WTC11 (cell line): ENCODE measurements at regions not wholly inside any gene's neighbourhood (a gene's known extent, or its start where the extent isn't known, plus 50 kb on each side); places are given as distances from the start of the nearest gene placed in this dataset.

Experiments
- ATAC-seq: fragments of 200-7000 bp; cut with Tn5 transposase; 2 replicates; pipeline ENCODE4 v1.10.0; 2021; ENCODE audit warnings: mild to moderate bottlenecking, moderate library complexity
- CTCF ChIA-PET: fragments of 300-600 bp; sonication (Branson Sonifier 250); formaldehyde crosslinking; loops from one replicate; lab custom pipeline; 2021; ENCODE audit warnings: antibody characterized with exemption; lab: Charles Lee
- POLR2A ChIA-PET: fragments of 350-600 bp; sonication (Branson Sonifier 250); formaldehyde crosslinking; loops from one replicate; lab custom pipeline; 2021; ENCODE audit warnings: antibody characterized with exemption; lab: Charles Lee
- DNase-seq: peaks from one replicate; pipeline ENCODE4 v3.0.0; 2021; ENCODE audit warnings: low spot score
- H3K27ac Mint-ChIP-seq: 2 replicates; pipeline ENCODE4 v1.8.0; 2021; ENCODE audit warnings: mixed read lengths
- H3K27me3 Mint-ChIP-seq: 2 replicates; pipeline ENCODE4 v1.8.0; 2021; ENCODE audit warnings: low read depth, mild to moderate bottlenecking, moderate library complexity, mixed read lengths
- H3K36me3 Mint-ChIP-seq: 2 replicates; pipeline ENCODE4 v1.8.0; 2021; ENCODE audit warnings: mixed read lengths
- H3K4me1 Mint-ChIP-seq: 2 replicates; pipeline ENCODE4 v1.8.0; 2022; ENCODE audit warnings: mixed read lengths
- H3K4me3 Mint-ChIP-seq: 2 replicates; pipeline ENCODE4 v1.8.0; 2021; ENCODE audit warnings: mild to moderate bottlenecking, moderate library complexity, mixed read lengths
- H3K9me3 Mint-ChIP-seq: 2 replicates; pipeline ENCODE4 v1.8.0; 2021; ENCODE audit warnings: mixed read lengths
- AR ChIP-seq: fragments of 250-450 bp; sonication (Bioruptor Pico); IDR thresholded peaks from 2 replicates; pipeline ENCODE4 v1.9.0; 2021; ENCODE audit warnings: mild to moderate bottlenecking
- ATF2 ChIP-seq: sonication (generic); formaldehyde crosslinking; IDR thresholded peaks from 2 replicates; pipeline ENCODE4 v1.8.1; 2022; ENCODE audit warnings: low read depth, missing genetic modification reagents, borderline replicate concordance
- ATF3 ChIP-seq: sonication (generic); formaldehyde crosslinking; conservative IDR thresholded peaks from 2 replicates; pipeline ENCODE4 v1.8.1; 2022; ENCODE audit warnings: mild to moderate bottlenecking, missing genetic modification reagents
- CREM ChIP-seq: sonication (generic); formaldehyde crosslinking; IDR thresholded peaks from 2 replicates; pipeline ENCODE4 v1.8.1; 2022; ENCODE audit warnings: mild to moderate bottlenecking, missing genetic modification reagents, moderate library complexity
- E2F1 ChIP-seq: sonication (generic); formaldehyde crosslinking; IDR thresholded peaks from 2 replicates; pipeline ENCODE4 v1.8.0; 2022; ENCODE audit warnings: mild to moderate bottlenecking, missing genetic modification reagents
- FOXJ3 ChIP-seq: sonication (generic); formaldehyde crosslinking; IDR thresholded peaks from 2 replicates; pipeline ENCODE4 v1.9.0; 2021; ENCODE audit warnings: missing genetic modification reagents, mild to moderate bottlenecking, borderline replicate concordance
- HMGA2 ChIP-seq: fragments of 250-450 bp; sonication (Bioruptor Pico); IDR thresholded peaks from 2 replicates; pipeline ENCODE4 v1.4.0; 2021; ENCODE audit warnings: mild to moderate bottlenecking, moderate library complexity
- IRF2 ChIP-seq: sonication (generic); formaldehyde crosslinking; IDR thresholded peaks from 2 replicates; pipeline ENCODE4 v1.8.0; 2022; ENCODE audit warnings: low read depth, missing genetic modification reagents, borderline replicate concordance
- NFE2L1 ChIP-seq: sonication (generic); formaldehyde crosslinking; IDR thresholded peaks from 2 replicates; pipeline ENCODE4 v1.8.1; 2023; ENCODE audit warnings: missing genetic modification reagents
- NR2C2 ChIP-seq: sonication (generic); formaldehyde crosslinking; IDR thresholded peaks from 2 replicates; pipeline ENCODE4 v1.8.0; 2022; ENCODE audit warnings: mild to moderate bottlenecking, missing genetic modification reagents
- NR3C1 ChIP-seq: sonication (generic); formaldehyde crosslinking; conservative IDR thresholded peaks from 2 replicates; pipeline ENCODE4 v1.8.1; 2023; ENCODE audit warnings: low read depth, mild to moderate bottlenecking, missing genetic modification reagents
- PRRX2 ChIP-seq: fragments of 250-450 bp; sonication (Bioruptor Pico); IDR thresholded peaks from 2 replicates; pipeline ENCODE4 v1.8.0; 2021; ENCODE audit warnings: mild to moderate bottlenecking
- STAT6 ChIP-seq: sonication (generic); formaldehyde crosslinking; conservative IDR thresholded peaks from 2 replicates; pipeline ENCODE4 v1.8.1; 2023; ENCODE audit warnings: mild to moderate bottlenecking, low read depth, missing genetic modification reagents, moderate library complexity
- TEAD4 ChIP-seq: sonication (generic); formaldehyde crosslinking; IDR thresholded peaks from 2 replicates; pipeline ENCODE4 v1.8.0; 2022; ENCODE audit warnings: mild to moderate bottlenecking, missing genetic modification reagents
- ZBTB43 ChIP-seq: sonication (generic); formaldehyde crosslinking; IDR thresholded peaks from 2 replicates; pipeline ENCODE4 v1.8.1; 2023; ENCODE audit warnings: mild to moderate bottlenecking, missing genetic modification reagents
- ZNF121 ChIP-seq: sonication (generic); formaldehyde crosslinking; IDR thresholded peaks from 2 replicates; pipeline ENCODE4 v1.8.0; 2023; ENCODE audit warnings: missing genetic modification reagents
- ZNF416 ChIP-seq: fragments of 250-450 bp; sonication (Bioruptor Pico); IDR thresholded peaks from 2 replicates; pipeline ENCODE4 v1.9.0; 2021; ENCODE audit warnings: mild to moderate bottlenecking, inconsistent platforms
- ZNF423 ChIP-seq: fragments of 250-450 bp; sonication (Bioruptor Pico); IDR thresholded peaks from 2 replicates; pipeline ENCODE4 v2.1.2; 2022; ENCODE audit warnings: mild to moderate bottlenecking, moderate library complexity
- ZNF532 ChIP-seq: fragments of 250-450 bp; sonication (Bioruptor Pico); IDR thresholded peaks from 2 replicates; pipeline ENCODE4 v1.9.0; 2021; ENCODE audit warnings: mild to moderate bottlenecking, borderline replicate concordance

- ATAC-seq (peak; percentile 58), DNase-seq (no peak)
- Mint-ChIP-seq H3K9me3 (no peaks in the 10 kb centered on the region), H3K4me1 (peaks cover 38% of the 10 kb centered on the region), H3K27ac (no peak overlapping the region), H3K27me3 (no peaks in the 10 kb centered on the region), H3K36me3 (no peaks in the 10 kb centered on the region)
- CTCF ChIA-PET, result interaction anchor here (1.0 kb wide), 1 partner anchor 373 kb away, joined by 4 read pairs; no protein-coding TSS in a partner anchor
- TF ChIP-seq CREM, result no peak
- no peak for TF ChIP-seq FOXJ3
- no peak for TF ChIP-seq E2F1 (CRISPR knock-in tag)
- no peak for TF ChIP-seq IRF2
- no peak for TF ChIP-seq ATF3
- TF ChIP-seq HMGA2 (CRISPR knock-in tag), result no peak
- no peak for TF ChIP-seq NR3C1 (CRISPR knock-in tag)
- TF ChIP-seq TEAD4 (CRISPR knock-in tag), result no peak
- TF ChIP-seq ZNF423, result no peak
- no peak for TF ChIP-seq ATF2 (CRISPR knock-in tag)
- TF ChIP-seq NR2C2 (CRISPR knock-in tag), result no peak
- no peak for TF ChIP-seq ZNF121 (CRISPR knock-in tag)
- TF ChIP-seq, all 79 proteins: peak for 0
- POLR2A ChIA-PET, result no interaction called here
- H3K4me3 Mint-ChIP-seq, result no peak overlapping the region
Measured at GRCh38 chr2:226427538-226428307, 371.9 kb downstream of the IRS1 start.

- ChIA-PET CTCF (no interaction called here), POLR2A (no interaction called here)
- Mint-ChIP-seq H3K4me1 (peaks cover 32% of the 10 kb centered on the region), H3K36me3 (no peaks in the 10 kb centered on the region), H3K27me3 (no peaks in the 10 kb centered on the region), H3K4me3 (no peak overlapping the region), H3K27ac (no peak overlapping the region), H3K9me3 (no peaks in the 10 kb centered on the region)
- no peak for TF ChIP-seq AR (CRISPR knock-in tag)
- no peak for TF ChIP-seq ZNF416
- DNase-seq, result no peak
- no peak for ATAC-seq
Measured at GRCh38 chr2:226426292-226426736, 373.3 kb downstream of the IRS1 start.

- ChIA-PET POLR2A (no interaction called here), CTCF (no interaction called here)
- peaks cover 4% of the 10 kb centered on the region for H3K9me3 Mint-ChIP-seq
- no peaks in the 10 kb centered on the region for H3K27me3 Mint-ChIP-seq
- peaks cover 21% of the 10 kb centered on the region for H3K4me1 Mint-ChIP-seq
- ATAC-seq (peak; percentile 56), DNase-seq (no peak)
- H3K27ac Mint-ChIP-seq, result no peak overlapping the region
- H3K4me3 Mint-ChIP-seq, result no peak overlapping the region
- no peaks in the 10 kb centered on the region for H3K36me3 Mint-ChIP-seq
- TF ChIP-seq NFE2L1 (CRISPR knock-in tag) (no peak), ZBTB43 (CRISPR knock-in tag) (no peak), ZNF532 (CRISPR knock-in tag) (no peak), PRRX2 (CRISPR knock-in tag) (no peak), STAT6 (CRISPR knock-in tag) (no peak)
Measured at GRCh38 chr2:226424971-226425370, 374.6 kb downstream of the IRS1 start.
